ENCODE measurements at regions not wholly inside any gene's neighbourhood (a gene's known extent, or its start where the extent isn't known, plus 50 kb on each side); places are given as distances from the start of the nearest gene placed in this dataset.

DNA sequence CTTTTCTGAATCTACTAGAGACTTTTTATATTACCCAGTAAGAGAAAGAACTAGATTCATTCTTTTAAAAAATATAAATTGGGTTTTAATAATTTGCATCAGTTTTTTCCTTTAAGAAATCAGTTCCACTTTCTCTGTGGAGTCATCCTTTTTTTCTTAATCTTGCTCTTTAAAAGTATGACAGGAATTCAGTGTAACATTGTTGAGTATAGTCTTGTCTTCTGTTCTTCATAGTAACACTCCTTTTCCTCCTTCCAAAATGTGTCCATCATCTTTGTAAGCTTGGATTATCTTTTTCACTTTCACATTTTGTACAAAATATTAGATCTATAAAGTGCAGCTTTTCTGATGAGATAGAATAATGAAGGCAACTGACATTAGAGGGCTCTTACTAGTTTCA lies 135.4 kb downstream of the HAUS1 start:
- no peak for TF ChIP-seq TAF1 (IDR thresholded peaks at IDR 0.05; ENCODE audit: borderline replicate concordance, insufficient read depth, low read length)
- TF ChIP-seq, protein P1, sequence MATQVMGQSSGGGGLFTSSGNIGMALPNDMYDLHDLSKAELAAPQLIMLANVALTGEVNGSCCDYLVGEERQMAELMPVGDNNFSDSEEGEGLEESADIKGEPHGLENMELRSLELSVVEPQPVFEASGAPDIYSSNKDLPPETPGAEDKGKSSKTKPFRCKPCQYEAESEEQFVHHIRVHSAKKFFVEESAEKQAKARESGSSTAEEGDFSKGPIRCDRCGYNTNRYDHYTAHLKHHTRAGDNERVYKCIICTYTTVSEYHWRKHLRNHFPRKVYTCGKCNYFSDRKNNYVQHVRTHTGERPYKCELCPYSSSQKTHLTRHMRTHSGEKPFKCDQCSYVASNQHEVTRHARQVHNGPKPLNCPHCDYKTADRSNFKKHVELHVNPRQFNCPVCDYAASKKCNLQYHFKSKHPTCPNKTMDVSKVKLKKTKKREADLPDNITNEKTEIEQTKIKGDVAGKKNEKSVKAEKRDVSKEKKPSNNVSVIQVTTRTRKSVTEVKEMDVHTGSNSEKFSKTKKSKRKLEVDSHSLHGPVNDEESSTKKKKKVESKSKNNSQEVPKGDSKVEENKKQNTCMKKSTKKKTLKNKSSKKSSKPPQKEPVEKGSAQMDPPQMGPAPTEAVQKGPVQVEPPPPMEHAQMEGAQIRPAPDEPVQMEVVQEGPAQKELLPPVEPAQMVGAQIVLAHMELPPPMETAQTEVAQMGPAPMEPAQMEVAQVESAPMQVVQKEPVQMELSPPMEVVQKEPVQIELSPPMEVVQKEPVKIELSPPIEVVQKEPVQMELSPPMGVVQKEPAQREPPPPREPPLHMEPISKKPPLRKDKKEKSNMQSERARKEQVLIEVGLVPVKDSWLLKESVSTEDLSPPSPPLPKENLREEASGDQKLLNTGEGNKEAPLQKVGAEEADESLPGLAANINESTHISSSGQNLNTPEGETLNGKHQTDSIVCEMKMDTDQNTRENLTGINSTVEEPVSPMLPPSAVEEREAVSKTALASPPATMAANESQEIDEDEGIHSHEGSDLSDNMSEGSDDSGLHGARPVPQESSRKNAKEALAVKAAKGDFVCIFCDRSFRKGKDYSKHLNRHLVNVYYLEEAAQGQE (IDR thresholded peaks at IDR 0.05; ENCODE audit: insufficient read depth in 1 of 2, low read depth in 2 of 2, low read length in 2 of 2) = no peak

All from PFSK-1 (cell line).